ENCODE measurements at regions not wholly inside any gene's neighbourhood (a gene's known extent, or its start where the extent isn't known, plus 50 kb on each side); places are given as distances from the start of the nearest gene placed in this dataset.

- no peak for DNase-seq
- H3K27me3 ChIP-seq = no peaks in the 10 kb centered on the region
- TF ChIP-seq EP300 (IDR thresholded peaks at IDR 0.05; ENCODE audit: low read depth) = no peak
- TF ChIP-seq POLR2AphosphoS5 (IDR thresholded peaks at IDR 0.05) = no peak
- no peak for TF ChIP-seq POLR2A (IDR thresholded peaks at IDR 0.05)
- TF ChIP-seq, protein P1, sequence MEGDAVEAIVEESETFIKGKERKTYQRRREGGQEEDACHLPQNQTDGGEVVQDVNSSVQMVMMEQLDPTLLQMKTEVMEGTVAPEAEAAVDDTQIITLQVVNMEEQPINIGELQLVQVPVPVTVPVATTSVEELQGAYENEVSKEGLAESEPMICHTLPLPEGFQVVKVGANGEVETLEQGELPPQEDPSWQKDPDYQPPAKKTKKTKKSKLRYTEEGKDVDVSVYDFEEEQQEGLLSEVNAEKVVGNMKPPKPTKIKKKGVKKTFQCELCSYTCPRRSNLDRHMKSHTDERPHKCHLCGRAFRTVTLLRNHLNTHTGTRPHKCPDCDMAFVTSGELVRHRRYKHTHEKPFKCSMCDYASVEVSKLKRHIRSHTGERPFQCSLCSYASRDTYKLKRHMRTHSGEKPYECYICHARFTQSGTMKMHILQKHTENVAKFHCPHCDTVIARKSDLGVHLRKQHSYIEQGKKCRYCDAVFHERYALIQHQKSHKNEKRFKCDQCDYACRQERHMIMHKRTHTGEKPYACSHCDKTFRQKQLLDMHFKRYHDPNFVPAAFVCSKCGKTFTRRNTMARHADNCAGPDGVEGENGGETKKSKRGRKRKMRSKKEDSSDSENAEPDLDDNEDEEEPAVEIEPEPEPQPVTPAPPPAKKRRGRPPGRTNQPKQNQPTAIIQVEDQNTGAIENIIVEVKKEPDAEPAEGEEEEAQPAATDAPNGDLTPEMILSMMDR (IDR thresholded peaks at IDR 0.05) = no peak
- no peaks in the 10 kb centered on the region for H3K36me3 ChIP-seq
- H3K27ac ChIP-seq = no peak overlapping the region
- in situ Hi-C loops (cut with MboI; ENCODE audit: low pct_ligation_motif_present in 1 of 4, low pct_unique_long_range_greater_than_20kb in 1 of 4, low sequenced_read_pairs in 3 of 4) (no loop called here), intact Hi-C loops (cut with DNase I; ENCODE audit: low total_unique reads) (no loop called here)
- no peaks in the 10 kb centered on the region for H3K4me1 ChIP-seq
- no peak overlapping the region for H3K4me3 ChIP-seq
- no peaks in the 10 kb centered on the region for H3K9me3 ChIP-seq
Observed at GRCh38 chr15:38733331-38733730, 168.7 kb upstream of the RASGRP1 start.

DNA sequence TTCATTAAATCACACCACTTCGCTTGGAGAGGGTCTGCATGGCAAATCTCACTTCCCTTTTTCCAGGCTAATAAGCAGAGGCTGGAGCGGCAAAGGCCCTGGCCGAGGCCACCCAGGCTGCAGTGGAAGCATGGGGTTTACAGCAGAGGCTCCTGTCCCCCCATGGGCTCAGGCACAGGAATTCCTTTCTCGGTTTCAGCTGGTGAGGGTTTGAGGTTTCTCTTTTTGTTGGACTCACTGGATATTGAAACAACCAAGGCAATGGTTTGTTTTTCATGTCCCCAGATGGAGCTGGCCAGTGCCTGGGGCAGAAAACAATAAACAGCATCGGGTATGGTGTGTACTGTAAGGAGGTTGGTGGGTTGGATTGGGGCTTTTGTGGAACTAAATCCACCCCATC is 175.6 kb upstream of the RASGRP1 start:
- Histone ChIP-seq H3K27ac (no peak overlapping the region), H3K27me3 (no peaks in the 10 kb centered on the region), H3K4me1 (no peaks in the 10 kb centered on the region), H3K36me3 (no peaks in the 10 kb centered on the region), H3K4me3 (no peak overlapping the region), H3K9me3 (no peaks in the 10 kb centered on the region)
- TF ChIP-seq, protein P1 (IDR thresholded peaks at IDR 0.05) = no peak
- TF ChIP-seq EP300 (IDR thresholded peaks at IDR 0.05; ENCODE audit: low read depth) (no peak), POLR2A (IDR thresholded peaks at IDR 0.05) (no peak), POLR2AphosphoS5 (IDR thresholded peaks at IDR 0.05) (no peak)
- WGBS, 2 donors (ENCODE audit: low coverage in 1 of 2) = 79 to 81% methylated on average over 3 to 5 of the region's 5 CpGs
- intact Hi-C loops (cut with DNase I; ENCODE audit: low total_unique reads) = no loop called here
- no peak for DNase-seq
- in situ Hi-C loops (cut with MboI; ENCODE audit: low pct_ligation_motif_present in 1 of 4, low pct_unique_long_range_greater_than_20kb in 1 of 4, low sequenced_read_pairs in 3 of 4) = no loop called here

DNA sequence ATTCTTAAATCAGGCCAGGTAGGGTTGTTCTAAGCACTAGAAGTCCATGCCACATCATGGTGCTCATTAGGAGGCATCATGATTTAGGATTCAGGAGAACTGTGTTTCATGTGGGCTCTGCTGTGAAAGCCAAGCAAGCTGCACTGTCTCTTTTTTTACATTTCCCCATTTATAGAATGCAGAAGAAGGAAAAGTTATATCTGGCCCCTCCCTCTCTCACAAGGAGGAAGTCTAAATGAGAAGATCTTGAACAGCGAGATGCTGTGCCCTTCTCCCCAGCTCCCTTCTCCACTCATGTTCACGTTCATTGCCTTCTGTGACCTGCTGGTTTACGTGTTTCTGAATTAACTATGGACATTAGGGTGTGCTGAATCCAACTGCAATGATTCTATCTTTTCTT is 178.5 kb upstream of the RASGRP1 start:
- no peak for DNase-seq
- WGBS, 2 donors (ENCODE audit: low coverage in 1 of 2) = 72 to 86% methylated on average over 3 of the region's 3 CpGs
- in situ Hi-C loops (cut with MboI; ENCODE audit: low pct_ligation_motif_present in 1 of 4, low pct_unique_long_range_greater_than_20kb in 1 of 4, low sequenced_read_pairs in 3 of 4) = no loop called here

DNA sequence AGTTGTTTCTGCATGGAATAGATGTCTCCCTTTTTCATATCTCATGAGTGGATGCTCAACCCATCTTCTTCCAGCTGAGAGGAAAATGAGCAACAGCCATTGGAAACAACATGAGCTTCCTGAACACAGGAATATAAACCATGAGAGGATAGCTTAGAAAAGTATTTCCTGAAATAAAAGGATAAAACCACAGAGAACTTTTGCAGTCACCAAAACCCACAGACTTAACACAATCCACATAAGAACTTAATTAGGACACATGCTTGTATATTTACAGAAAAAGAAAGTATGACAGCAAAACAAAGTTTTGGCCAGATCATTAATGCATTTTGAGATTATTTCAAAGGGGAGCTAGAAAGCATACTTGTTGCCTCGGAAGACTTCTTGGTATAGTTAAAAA is 180.5 kb upstream of the RASGRP1 start:
- no peak for TF ChIP-seq POLR2AphosphoS5 (IDR thresholded peaks at IDR 0.05)
- TF ChIP-seq, protein P1 (IDR thresholded peaks at IDR 0.05) = no peak
- no peak for TF ChIP-seq POLR2A (IDR thresholded peaks at IDR 0.05)
- no peak for TF ChIP-seq EP300 (IDR thresholded peaks at IDR 0.05; ENCODE audit: low read depth)
- 75 to 86% methylated on average over 1 of the region's 1 CpG for WGBS, 2 donors (ENCODE audit: low coverage in 1 of 2)
- intact Hi-C loops (cut with DNase I; ENCODE audit: low total_unique reads) (no loop called here), in situ Hi-C loops (cut with MboI; ENCODE audit: low pct_ligation_motif_present in 1 of 4, low pct_unique_long_range_greater_than_20kb in 1 of 4, low sequenced_read_pairs in 3 of 4) (no loop called here)
- Histone ChIP-seq H3K36me3 (no peaks in the 10 kb centered on the region), H3K4me3 (no peak overlapping the region), H3K9me3 (no peaks in the 10 kb centered on the region), H3K4me1 (no peaks in the 10 kb centered on the region), H3K27me3 (no peaks in the 10 kb centered on the region), H3K27ac (no peak overlapping the region)
- DNase-seq = no peak

More for the DNA sequence above, 178.5 kb upstream of the RASGRP1 start:
- no peaks in the 10 kb centered on the region for H3K27me3 ChIP-seq
- H3K4me3 ChIP-seq = no peak overlapping the region
- H3K36me3 ChIP-seq = no peaks in the 10 kb centered on the region
- H3K27ac ChIP-seq = no peak overlapping the region
- TF ChIP-seq POLR2A (IDR thresholded peaks at IDR 0.05) = no peak
- no peak for TF ChIP-seq POLR2AphosphoS5 (IDR thresholded peaks at IDR 0.05)
- TF ChIP-seq, protein P1 (IDR thresholded peaks at IDR 0.05) = no peak
- no peak for TF ChIP-seq EP300 (IDR thresholded peaks at IDR 0.05; ENCODE audit: low read depth)
- intact Hi-C loops (cut with DNase I; ENCODE audit: low total_unique reads) = no loop called here
- no peaks in the 10 kb centered on the region for H3K9me3 ChIP-seq
- H3K4me1 ChIP-seq = no peaks in the 10 kb centered on the region

Data from transverse colon (tissue), 4 donors.